ENCODE measurements at regions not wholly inside any gene's neighbourhood (a gene's known extent, or its start where the extent isn't known, plus 50 kb on each side); places are given as distances from the start of the nearest gene placed in this dataset.

DNA sequence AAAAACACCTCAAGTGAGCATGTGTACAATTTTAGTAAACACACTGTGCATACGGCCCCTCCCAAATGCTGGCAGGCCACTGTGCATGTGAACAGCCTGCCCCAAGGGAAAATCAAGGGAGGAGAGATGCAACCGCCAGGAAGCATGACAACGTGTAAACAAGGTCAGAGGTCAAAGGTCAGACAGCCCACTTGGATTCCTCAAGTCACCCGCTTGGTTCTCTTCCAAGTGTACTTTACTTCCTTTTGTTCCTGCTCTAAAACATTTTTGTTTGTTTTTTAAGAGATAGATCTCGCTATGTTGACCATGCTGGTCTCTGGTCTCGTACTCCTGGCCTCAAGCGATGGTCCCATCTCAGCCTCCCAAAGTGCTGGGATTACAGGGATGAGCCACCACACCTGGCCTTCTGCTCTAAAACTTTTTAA lies 126.7 kb upstream of the SHB start:
- TF ChIP-seq, protein P1, sequence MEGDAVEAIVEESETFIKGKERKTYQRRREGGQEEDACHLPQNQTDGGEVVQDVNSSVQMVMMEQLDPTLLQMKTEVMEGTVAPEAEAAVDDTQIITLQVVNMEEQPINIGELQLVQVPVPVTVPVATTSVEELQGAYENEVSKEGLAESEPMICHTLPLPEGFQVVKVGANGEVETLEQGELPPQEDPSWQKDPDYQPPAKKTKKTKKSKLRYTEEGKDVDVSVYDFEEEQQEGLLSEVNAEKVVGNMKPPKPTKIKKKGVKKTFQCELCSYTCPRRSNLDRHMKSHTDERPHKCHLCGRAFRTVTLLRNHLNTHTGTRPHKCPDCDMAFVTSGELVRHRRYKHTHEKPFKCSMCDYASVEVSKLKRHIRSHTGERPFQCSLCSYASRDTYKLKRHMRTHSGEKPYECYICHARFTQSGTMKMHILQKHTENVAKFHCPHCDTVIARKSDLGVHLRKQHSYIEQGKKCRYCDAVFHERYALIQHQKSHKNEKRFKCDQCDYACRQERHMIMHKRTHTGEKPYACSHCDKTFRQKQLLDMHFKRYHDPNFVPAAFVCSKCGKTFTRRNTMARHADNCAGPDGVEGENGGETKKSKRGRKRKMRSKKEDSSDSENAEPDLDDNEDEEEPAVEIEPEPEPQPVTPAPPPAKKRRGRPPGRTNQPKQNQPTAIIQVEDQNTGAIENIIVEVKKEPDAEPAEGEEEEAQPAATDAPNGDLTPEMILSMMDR (conservative IDR thresholded peaks at IDR 0.05 in 1 of 2, IDR thresholded peaks at IDR 0.05 in 1 of 2; ENCODE audit: extremely low read depth in 1 of 2, insufficient read depth in 1 of 2, low read depth in 1 of 2, low read length in 2 of 2), result no peak
- no peak for TF ChIP-seq EZH2 (IDR thresholded peaks at IDR 0.05; ENCODE audit: borderline replicate concordance, low read length)

Data from mammary epithelial cell (primary cell).